ENCODE measurements at regions not wholly inside any gene's neighbourhood (a gene's known extent, or its start where the extent isn't known, plus 50 kb on each side); places are given as distances from the start of the nearest gene placed in this dataset.

- TF ChIP-seq CTCF (conservative IDR thresholded peaks at IDR 0.05; ENCODE audit: low read depth, low read length): no peak
- DNase-seq (ENCODE audit: low read depth): no peak
- peak overlapping the region; percentile 28 for H3K4me3 ChIP-seq (ENCODE audit: low read depth, low read length)
Measured at GRCh38 chr15:62758952-62759349, 283.6 kb upstream of the TPM1 start.

- no peak overlapping the region for H3K4me3 ChIP-seq (ENCODE audit: low read depth, low read length)
- TF ChIP-seq CTCF (conservative IDR thresholded peaks at IDR 0.05; ENCODE audit: low read depth, low read length): no peak
- no peak for DNase-seq (ENCODE audit: low read depth)
Measured at GRCh38 chr15:62760538-62760937, 282.0 kb upstream of the TPM1 start.

- no peak for DNase-seq (ENCODE audit: low read depth)
- H3K4me3 ChIP-seq (ENCODE audit: low read depth, low read length): no peak overlapping the region
- no peak for TF ChIP-seq CTCF (conservative IDR thresholded peaks at IDR 0.05; ENCODE audit: low read depth, low read length)
Measured at GRCh38 chr15:62765916-62766315, 276.6 kb upstream of the TPM1 start.

GRCh38 chr15:62766599-62766998 lies 275.9 kb upstream of the TPM1 start:
- no peak overlapping the region for H3K4me3 ChIP-seq (ENCODE audit: low read depth, low read length)
- DNase-seq (ENCODE audit: low read depth): no peak
- no peak for TF ChIP-seq CTCF (conservative IDR thresholded peaks at IDR 0.05; ENCODE audit: low read depth, low read length)

- no peak overlapping the region for H3K4me3 ChIP-seq (ENCODE audit: low read depth, low read length)
- TF ChIP-seq CTCF (conservative IDR thresholded peaks at IDR 0.05; ENCODE audit: low read depth, low read length): no peak
- DNase-seq (ENCODE audit: low read depth): no peak
Measured at GRCh38 chr15:62769604-62770003, 272.9 kb upstream of the TPM1 start.

- DNase-seq (ENCODE audit: low read depth): no peak
- no peak for TF ChIP-seq CTCF (conservative IDR thresholded peaks at IDR 0.05; ENCODE audit: low read depth, low read length)
- no peak overlapping the region for H3K4me3 ChIP-seq (ENCODE audit: low read depth, low read length)
Measured at GRCh38 chr15:62770111-62770660, 272.4 kb upstream of the TPM1 start.

- no peak overlapping the region for H3K4me3 ChIP-seq (ENCODE audit: low read depth, low read length)
- no peak for DNase-seq (ENCODE audit: low read depth)
- TF ChIP-seq CTCF (conservative IDR thresholded peaks at IDR 0.05; ENCODE audit: low read depth, low read length): no peak
Measured at GRCh38 chr15:62770752-62771151, 271.8 kb upstream of the TPM1 start.

Measured in epithelial cell of proximal tubule (primary cell).